Astrocyte of the cerebellum (primary cell): ENCODE measurements at regions not wholly inside any gene's neighbourhood (a gene's known extent, or its start where the extent isn't known, plus 50 kb on each side); places are given as distances from the start of the nearest gene placed in this dataset.

Source experiments
- DNase-seq: peaks from one replicate; pipeline ENCODE4 v3.0.0-alpha.2; 2011; ENCODE audit warnings: low read depth
- H3K4me3 ChIP-seq: 2 replicates; pipeline ENCODE4 v1.5.1; 2011; ENCODE audit warnings: mild to moderate bottlenecking, low read depth, low read length, moderate library complexity
- CTCF ChIP-seq: IDR thresholded peaks from 2 replicates; pipeline ENCODE4 v1.5.1; 2012; ENCODE audit warnings: low read length, low read depth, moderate library complexity, mild to moderate bottlenecking; ENCODE audit errors: missing control alignments
- in situ Hi-C: cut with HindIII; loops from 2 replicates; pipeline ENCODE4 v1.10.0; 2017; ENCODE audit warnings: low sequenced_read_pairs

- in situ Hi-C loops = no loop called here
- no peak for DNase-seq
- no peak overlapping the region for H3K4me3 ChIP-seq
- TF ChIP-seq CTCF = no peak
These were observed 404.3 kb downstream of the BCL11A start for GRCh38 chr2:60149176-60149575.

DNA sequence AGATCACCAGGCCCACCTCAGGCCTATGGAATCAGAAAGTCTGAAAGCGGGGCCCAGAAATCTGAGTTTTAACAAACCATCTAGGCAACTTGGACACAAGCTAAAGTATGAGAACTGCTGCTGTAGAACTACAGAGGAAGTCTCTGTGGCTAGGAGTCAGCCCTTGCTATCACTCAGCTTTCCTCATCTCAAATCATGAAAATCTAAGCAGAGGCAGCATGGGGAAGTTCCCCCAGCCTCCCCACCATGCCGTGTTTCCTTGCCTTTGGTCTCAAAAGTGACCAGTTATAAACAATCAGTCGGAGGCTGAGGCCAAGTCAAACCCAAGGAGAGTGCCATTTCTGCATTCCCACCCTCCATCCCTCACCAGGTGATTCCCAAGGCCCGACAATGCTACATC is 404.7 kb downstream of the BCL11A start:
- no peak overlapping the region for H3K4me3 ChIP-seq
- in situ Hi-C loops = no loop called here
- no peak for DNase-seq
- TF ChIP-seq CTCF = no peak

- no peak overlapping the region for H3K4me3 ChIP-seq
- DNase-seq = no peak
- in situ Hi-C loops = no loop called here
- TF ChIP-seq CTCF = no peak
These were observed 413.3 kb downstream of the BCL11A start for GRCh38 chr2:60140185-60140584.

- no peak for DNase-seq
- TF ChIP-seq CTCF = no peak
- in situ Hi-C loops = no loop called here
- no peak overlapping the region for H3K4me3 ChIP-seq
These were observed 416.5 kb downstream of the BCL11A start for GRCh38 chr2:60136913-60137312.

- H3K4me3 ChIP-seq = no peak overlapping the region
- TF ChIP-seq CTCF = no peak
- in situ Hi-C loops = no loop called here
- no peak for DNase-seq
These were observed 426.3 kb downstream of the BCL11A start for GRCh38 chr2:60127191-60127590.

GRCh38 chr2:60125611-60126426 is 427.6 kb downstream of the BCL11A start:
- TF ChIP-seq CTCF = no peak
- no peak overlapping the region for H3K4me3 ChIP-seq
- in situ Hi-C loops = no loop called here
- DNase-seq = no peak
